Smooth muscle cell (in vitro differentiated cells): ENCODE measurements at regions not wholly inside any gene's neighbourhood (a gene's known extent, or its start where the extent isn't known, plus 50 kb on each side); places are given as distances from the start of the nearest gene placed in this dataset.
A peak's percentile ranks its signal among the peaks of the same experiment; 100 is the strongest.

Source experiments
- DNase-seq: peaks from one replicate; lab custom pipeline; 2025; ENCODE audit not compliant: unreplicated experiment; lab: John Stamatoyannopoulos, UW
- H2AFZ ChIP-seq: fragments of 200-600 bp; sonication (generic); 2 replicates; pipeline ENCODE4 v1.6.0; 2016; ENCODE audit warnings: antibody characterized with exemption, low read depth, mild to moderate bottlenecking
- H3F3A ChIP-seq: fragments of 200-600 bp; sonication (generic); 2 replicates; pipeline ENCODE4 v1.6.0; 2017; ENCODE audit warnings: antibody characterized with exemption, low read depth
- H3K27ac ChIP-seq: fragments of 200-600 bp; sonication (generic); 2 replicates; pipeline ENCODE4 v1.5.1; 2016; ENCODE audit warnings: low read depth, mild to moderate bottlenecking
- H3K27me3 ChIP-seq: fragments of 200-600 bp; sonication (generic); 2 replicates; pipeline ENCODE4 v1.6.1; 2016; ENCODE audit warnings: low read depth, mild to moderate bottlenecking
- H3K36me3 ChIP-seq: fragments of 200-600 bp; sonication (generic); 2 replicates; pipeline ENCODE4 v1.5.1; 2016; ENCODE audit warnings: low read depth
- H3K4me1 ChIP-seq: fragments of 200-600 bp; sonication (generic); 2 replicates; pipeline ENCODE4 v1.5.1; 2016; ENCODE audit warnings: low read depth
- H3K4me2 ChIP-seq: fragments of 200-600 bp; sonication (generic); 2 replicates; pipeline ENCODE4 v1.6.0; 2016; ENCODE audit warnings: mild to moderate bottlenecking
- H3K4me3 ChIP-seq: fragments of 200-600 bp; sonication (generic); 2 replicates; pipeline ENCODE4 v1.5.1; 2016; ENCODE audit warnings: mild to moderate bottlenecking
- H3K79me2 ChIP-seq: fragments of 200-600 bp; sonication (generic); 2 replicates; pipeline ENCODE4 v1.6.0; 2016; ENCODE audit warnings: low read depth, mild to moderate bottlenecking
- H3K9ac ChIP-seq: fragments of 200-600 bp; sonication (generic); 2 replicates; pipeline ENCODE4 v1.6.0; 2016; ENCODE audit warnings: low read depth
- H3K9me3 ChIP-seq: fragments of 200-600 bp; sonication (generic); replicated peaks from 2 replicates; pipeline ENCODE4 v1.5.1; 2016; ENCODE audit warnings: low read depth
- H4K20me1 ChIP-seq: fragments of 200-600 bp; sonication (generic); 2 replicates; pipeline ENCODE4 v1.6.0; 2016; ENCODE audit warnings: low read depth
- WGBS: methylation state at CpG from one replicate; pipeline ENCODE4 v1.1.7; 2016; ENCODE audit warnings: low lambda C conversion rate; 5-methylcytosine and 5-hydroxymethylcytosine counted together
- TF ChIP-seq, protein P1 (sequence below): fragments of 200-600 bp; sonication (generic); IDR thresholded peaks from 2 replicates; pipeline ENCODE4 v1.5.1; 2017; ENCODE audit warnings: borderline replicate concordance, mild to moderate bottlenecking, antibody characterized with exemption; ENCODE audit not compliant: insufficient read depth, poor library complexity, severe bottlenecking

DNA sequence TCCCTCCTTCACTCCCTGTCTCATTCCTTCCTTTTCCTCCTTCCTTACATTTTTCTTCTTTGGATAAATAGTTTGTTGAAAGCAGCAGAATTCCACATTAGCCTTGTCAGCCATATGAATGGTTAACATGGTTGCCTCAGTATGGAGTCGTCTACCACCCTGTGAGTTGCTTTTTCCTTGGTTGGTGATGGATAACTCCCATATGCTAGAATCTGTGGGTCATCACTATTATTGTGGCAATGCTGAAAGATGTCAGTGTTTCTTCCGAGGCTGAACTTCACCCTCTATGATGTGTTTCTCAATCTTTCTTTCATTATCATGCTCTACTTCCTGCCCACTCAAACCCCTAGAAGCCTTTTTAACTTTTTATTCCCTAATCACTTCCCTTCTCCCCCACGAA, 481.8 kb upstream of the KCNMB2 start:
- 69% methylated on average over 3 of the region's 3 CpGs for WGBS
- Histone ChIP-seq H3K27ac (no peak overlapping the region), H3K9me3 (no peaks in the 10 kb centered on the region), H3K27me3 (no peaks in the 10 kb centered on the region), H3K36me3 (no peaks in the 10 kb centered on the region), H4K20me1 (no peaks in the 10 kb centered on the region), H3F3A (no peaks in the 10 kb centered on the region), H3K9ac (no peak overlapping the region), H3K4me3 (no peak overlapping the region), H3K4me2 (no peak overlapping the region), H3K4me1 (no peaks in the 10 kb centered on the region), H3K79me2 (no peaks in the 10 kb centered on the region), H2AFZ (no peak overlapping the region)
- TF ChIP-seq, protein P1, sequence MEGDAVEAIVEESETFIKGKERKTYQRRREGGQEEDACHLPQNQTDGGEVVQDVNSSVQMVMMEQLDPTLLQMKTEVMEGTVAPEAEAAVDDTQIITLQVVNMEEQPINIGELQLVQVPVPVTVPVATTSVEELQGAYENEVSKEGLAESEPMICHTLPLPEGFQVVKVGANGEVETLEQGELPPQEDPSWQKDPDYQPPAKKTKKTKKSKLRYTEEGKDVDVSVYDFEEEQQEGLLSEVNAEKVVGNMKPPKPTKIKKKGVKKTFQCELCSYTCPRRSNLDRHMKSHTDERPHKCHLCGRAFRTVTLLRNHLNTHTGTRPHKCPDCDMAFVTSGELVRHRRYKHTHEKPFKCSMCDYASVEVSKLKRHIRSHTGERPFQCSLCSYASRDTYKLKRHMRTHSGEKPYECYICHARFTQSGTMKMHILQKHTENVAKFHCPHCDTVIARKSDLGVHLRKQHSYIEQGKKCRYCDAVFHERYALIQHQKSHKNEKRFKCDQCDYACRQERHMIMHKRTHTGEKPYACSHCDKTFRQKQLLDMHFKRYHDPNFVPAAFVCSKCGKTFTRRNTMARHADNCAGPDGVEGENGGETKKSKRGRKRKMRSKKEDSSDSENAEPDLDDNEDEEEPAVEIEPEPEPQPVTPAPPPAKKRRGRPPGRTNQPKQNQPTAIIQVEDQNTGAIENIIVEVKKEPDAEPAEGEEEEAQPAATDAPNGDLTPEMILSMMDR = no peak
- no peak for DNase-seq

DNA sequence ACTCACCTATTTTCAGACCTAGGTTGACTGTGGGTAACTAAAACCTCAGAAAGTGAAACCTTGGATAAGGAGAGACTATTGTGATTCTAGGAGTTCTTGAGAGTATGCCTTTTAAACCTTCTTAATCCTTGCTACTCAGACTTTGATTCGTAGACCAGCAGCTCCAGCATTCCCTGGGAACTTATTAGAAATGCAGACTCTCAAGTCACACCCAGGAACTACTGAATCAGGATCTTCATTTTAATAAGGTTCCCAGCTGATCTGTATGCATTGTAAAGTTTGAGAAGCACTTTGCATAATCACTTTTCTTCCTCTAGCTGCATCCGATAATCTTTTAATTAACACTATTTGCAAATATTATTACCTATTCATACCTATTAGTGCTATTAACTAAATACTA, 480.3 kb upstream of the KCNMB2 start:
- 60% methylated on average over 2 of the region's 2 CpGs for WGBS

DNA sequence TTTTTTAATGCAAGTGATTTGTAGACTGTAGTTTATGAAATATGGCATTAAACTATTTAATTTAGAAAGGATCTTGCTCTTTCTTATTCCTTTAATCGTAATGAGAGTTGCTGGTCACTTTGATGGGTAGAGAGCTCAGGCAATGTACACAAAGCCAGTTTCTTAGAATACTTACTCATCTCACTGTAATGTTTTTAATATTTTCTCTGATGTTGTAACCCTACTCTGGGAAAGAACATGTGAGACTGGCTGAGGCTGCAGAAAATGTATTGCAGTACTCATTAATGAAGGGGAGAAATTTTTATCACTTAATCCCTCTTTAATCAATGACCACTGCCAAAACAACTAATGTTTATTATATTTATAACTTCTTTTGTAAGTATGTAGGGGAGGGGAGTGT, 479.4 kb upstream of the KCNMB2 start:
- DNase-seq = no peak
- WGBS = 96% methylated on average over 1 of the region's 1 CpG
- Histone ChIP-seq H3K9me3 (no peaks in the 10 kb centered on the region), H2AFZ (no peak overlapping the region), H3K36me3 (no peaks in the 10 kb centered on the region), H3K9ac (no peak overlapping the region), H4K20me1 (no peaks in the 10 kb centered on the region), H3F3A (peaks cover 5% of the 10 kb centered on the region), H3K27me3 (no peaks in the 10 kb centered on the region), H3K4me1 (no peaks in the 10 kb centered on the region), H3K4me2 (no peak overlapping the region), H3K79me2 (no peaks in the 10 kb centered on the region), H3K4me3 (no peak overlapping the region), H3K27ac (no peak overlapping the region)
- TF ChIP-seq, protein P1 = no peak

More for the DNA sequence above, 480.3 kb upstream of the KCNMB2 start:
- H3K4me1 ChIP-seq = no peaks in the 10 kb centered on the region
- no peak overlapping the region for H2AFZ ChIP-seq
- H3K4me2 ChIP-seq = no peak overlapping the region
- H3K27me3 ChIP-seq = no peaks in the 10 kb centered on the region
- DNase-seq = no peak
- no peak overlapping the region for H3K27ac ChIP-seq
- TF ChIP-seq, protein P1 = no peak
- H3K4me3 ChIP-seq = no peak overlapping the region
- no peaks in the 10 kb centered on the region for H3K9me3 ChIP-seq
- H3K9ac ChIP-seq = no peak overlapping the region
- H4K20me1 ChIP-seq = no peaks in the 10 kb centered on the region
- no peaks in the 10 kb centered on the region for H3F3A ChIP-seq
- H3K36me3 ChIP-seq = no peaks in the 10 kb centered on the region
- H3K79me2 ChIP-seq = no peaks in the 10 kb centered on the region

DNA sequence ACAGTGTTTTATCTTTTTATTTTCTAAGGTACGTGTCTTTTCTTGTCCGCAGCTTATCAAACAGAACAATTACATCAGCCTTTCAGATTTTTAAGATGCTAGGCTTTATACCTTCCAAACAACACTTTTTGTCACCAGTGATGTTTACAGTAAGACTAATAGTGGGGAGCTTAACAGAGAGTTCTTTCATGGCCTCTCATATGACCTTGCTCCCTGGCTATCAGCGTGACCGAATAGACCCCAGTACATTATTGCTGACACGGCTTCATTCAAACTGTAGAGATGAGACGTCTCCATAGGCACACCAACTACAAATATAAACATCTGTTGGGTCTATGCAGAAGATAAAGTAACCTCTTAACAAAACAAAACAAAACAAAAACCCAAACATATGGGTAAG, 477.6 kb upstream of the KCNMB2 start:
- H3K27ac ChIP-seq = peak overlapping the region; percentile 2
- H3K9ac ChIP-seq = no peak overlapping the region
- TF ChIP-seq, protein P1 = no peak
- no peaks in the 10 kb centered on the region for H3K36me3 ChIP-seq
- DNase-seq = no peak
- WGBS = 76% methylated on average over 6 of the region's 6 CpGs
- H3K79me2 ChIP-seq = no peaks in the 10 kb centered on the region
- no peaks in the 10 kb centered on the region for H3K27me3 ChIP-seq
- H4K20me1 ChIP-seq = no peaks in the 10 kb centered on the region
- no peak overlapping the region for H2AFZ ChIP-seq
- no peak overlapping the region for H3K4me3 ChIP-seq
- H3K4me2 ChIP-seq = no peak overlapping the region
- H3F3A ChIP-seq = peaks cover 5% of the 10 kb centered on the region
- no peaks in the 10 kb centered on the region for H3K9me3 ChIP-seq
- no peaks in the 10 kb centered on the region for H3K4me1 ChIP-seq
